GM21528 (cell line): ENCODE measurements at regions not wholly inside any gene's neighbourhood (a gene's known extent, or its start where the extent isn't known, plus 50 kb on each side); places are given as distances from the start of the nearest gene placed in this dataset.
"Not testable (repeated sequence)": the region's sequence is repeated elsewhere in the genome, so short reads cannot be mapped to it uniquely, and the experiment has no call there.

ENCODE experiments used
- ATAC-seq: cut with Tn5 transposase; IDR thresholded peaks from one replicate; pipeline ENCODE4 v1.9.1; 2021; ENCODE audit warnings: mild to moderate bottlenecking, moderate library complexity; ENCODE audit not compliant: unreplicated experiment, low FRiP score

DNA sequence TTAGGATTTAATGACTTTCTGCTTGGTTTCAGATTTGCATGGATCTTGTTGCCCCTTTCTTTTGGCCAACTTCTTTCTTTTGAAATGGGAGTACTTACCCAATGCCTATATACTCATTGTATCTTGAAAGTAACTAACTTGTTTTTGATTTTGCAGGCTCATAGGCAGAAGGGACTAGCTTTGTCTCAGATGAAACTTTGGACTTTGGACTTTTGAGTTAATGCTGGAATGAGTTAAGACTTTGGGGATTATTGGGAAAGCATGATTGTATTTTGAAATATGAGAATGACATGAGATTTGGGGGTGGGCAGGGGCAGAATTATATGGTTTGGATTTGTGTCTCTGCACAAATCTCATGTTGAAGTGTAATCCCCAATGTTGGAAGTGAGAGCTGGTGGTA, 657.1 kb downstream of the TMTC2 start:
- no peak for ATAC-seq

DNA sequence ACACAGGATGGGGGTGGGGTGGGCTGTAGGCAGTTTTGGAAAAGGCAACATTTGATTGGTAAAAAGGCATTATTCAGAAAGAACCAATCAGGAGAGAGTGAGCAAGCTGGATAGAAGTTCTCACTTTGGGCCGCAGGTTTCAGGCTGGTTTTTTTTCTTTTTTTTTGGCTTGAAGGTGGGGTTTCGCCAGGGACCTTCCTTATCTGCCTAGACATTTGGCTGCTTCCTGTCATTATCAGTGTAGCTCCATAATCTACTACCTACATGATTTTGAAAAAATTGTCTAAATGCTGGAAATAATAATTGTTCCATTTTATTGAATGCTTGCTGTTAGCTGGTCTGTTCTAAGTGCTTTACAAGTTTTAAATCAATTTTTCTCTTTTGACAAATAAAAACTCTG, 649.0 kb downstream of the TMTC2 start:
- no peak for ATAC-seq

DNA sequence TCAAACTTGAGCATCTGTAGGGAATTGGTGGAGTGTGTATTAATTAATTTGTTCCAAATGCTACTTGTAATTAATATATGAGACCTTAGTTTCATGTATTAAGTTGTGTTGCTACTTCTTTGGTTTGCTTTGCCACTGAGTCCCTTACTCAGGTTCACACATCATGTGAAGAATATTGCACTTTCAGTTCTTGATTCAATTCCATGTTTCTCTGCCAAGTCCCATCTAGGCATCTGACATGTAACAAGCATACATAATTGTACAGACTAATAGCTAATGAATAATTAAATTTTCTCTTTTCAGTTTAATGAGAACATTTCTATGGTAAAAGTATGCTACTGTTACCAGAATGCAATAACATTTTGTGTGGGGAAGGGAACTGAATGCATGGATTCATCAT, 640.0 kb downstream of the TMTC2 start:
- ATAC-seq = no peak

DNA sequence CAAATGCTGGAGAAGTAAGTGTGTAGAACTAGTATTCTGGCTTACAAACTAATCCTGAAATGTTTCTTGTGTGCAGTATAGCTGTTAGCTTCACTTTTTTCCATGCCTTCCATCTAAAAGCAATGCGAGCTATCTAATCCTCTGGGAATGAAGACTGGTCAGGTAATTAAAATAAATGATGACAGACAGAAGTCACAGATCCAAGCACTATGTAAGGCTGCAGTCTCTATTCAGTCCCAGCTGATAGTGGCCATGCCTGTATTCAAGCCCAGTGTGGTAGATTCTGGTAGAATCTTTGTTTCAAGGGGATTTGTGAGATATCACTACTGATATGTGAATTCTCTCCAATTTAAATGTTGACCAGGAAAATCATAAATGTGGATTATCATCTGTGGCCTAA, 637.2 kb downstream of the TMTC2 start:
- no peak for ATAC-seq

DNA sequence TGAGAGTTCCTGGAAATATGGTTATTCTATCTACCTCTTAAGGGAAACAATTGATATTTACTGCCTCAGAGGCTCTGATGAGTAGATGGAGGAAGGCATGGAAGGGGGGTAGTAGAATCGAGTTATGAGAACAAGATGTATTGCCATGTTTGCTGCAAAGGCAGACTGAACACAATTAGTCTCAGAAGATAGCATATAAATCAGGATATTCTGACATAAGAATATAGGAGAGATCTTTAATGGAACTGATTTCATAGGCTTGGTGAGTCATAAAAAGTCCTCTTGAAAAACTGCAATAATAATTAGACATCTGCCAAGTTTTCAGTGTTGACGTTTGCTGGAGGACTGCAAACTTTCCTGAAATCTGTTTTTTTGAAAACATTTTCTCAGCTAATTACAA, 636.1 kb downstream of the TMTC2 start:
- no peak for ATAC-seq

DNA sequence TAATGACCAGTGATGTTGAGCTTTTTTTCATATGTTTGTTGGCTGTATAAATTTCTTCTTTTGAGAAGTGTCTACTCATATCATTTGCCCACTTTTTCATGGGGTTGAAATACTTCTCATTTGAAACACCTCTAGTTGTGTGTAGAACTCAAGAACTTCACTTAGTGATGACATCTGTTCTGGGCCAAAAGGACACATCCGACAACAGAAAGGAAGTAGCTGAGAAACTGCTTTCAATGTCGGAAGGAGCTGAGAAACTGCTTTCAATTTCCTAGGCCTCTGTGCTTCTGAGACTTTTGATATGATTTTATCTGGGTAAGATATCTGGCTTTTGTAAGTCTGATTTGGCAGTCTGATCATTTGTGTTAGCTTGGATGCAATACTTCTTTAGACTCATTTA, 635.3 kb downstream of the TMTC2 start:
- ATAC-seq = no peak

DNA sequence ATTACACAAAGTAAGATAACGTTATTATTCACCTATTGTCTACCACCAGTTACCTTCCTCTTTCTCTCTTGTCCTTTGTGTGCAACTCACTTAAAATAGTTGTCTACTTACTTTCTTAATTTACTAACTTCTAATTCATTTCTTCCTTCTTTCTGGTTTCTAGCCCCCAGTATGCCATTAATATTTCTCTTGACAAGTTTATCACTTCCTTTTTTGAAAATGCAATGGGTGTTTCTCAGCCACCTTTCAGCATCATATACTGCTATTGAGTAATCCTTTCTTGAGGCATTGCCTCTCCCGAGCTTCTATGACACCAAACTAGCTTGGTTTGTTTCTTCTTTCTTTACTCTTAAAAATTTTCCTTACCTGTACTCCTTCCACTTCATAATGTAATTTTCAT, 633.6 kb downstream of the TMTC2 start:
- ATAC-seq = no peak

DNA sequence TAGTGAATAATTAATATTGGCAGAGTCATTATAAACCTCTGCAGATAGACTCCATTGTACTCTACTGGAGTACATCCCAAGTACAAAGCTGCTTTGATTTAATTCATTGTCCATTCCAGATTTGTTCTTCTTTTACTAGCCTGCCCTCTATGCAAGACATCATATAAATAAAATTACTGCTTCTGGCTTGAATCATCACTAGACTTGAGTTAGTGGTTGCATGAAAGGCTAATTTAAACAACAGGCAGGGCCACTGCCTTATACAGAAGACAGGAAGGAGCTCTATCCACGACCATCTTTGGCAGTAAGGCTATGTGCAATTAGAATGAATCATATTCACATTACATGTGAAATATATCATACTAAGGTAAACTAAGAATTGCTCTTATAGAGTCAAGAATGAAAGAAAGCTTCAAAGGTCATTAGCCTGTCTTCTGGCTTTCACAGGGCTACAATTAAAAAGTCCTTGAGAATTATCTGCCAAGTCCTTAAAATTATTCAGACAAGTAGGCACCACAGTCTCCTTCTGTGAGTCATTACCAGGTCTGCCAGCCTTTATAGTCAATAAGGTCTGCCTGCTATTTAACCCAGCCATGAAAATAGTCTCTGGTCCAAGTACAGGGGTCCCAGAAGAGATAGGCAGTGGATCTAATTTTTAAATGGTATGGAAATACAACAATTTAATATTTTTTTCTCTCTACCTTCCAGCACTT, 631.8 kb downstream of the TMTC2 start:
- ATAC-seq = no peak

DNA sequence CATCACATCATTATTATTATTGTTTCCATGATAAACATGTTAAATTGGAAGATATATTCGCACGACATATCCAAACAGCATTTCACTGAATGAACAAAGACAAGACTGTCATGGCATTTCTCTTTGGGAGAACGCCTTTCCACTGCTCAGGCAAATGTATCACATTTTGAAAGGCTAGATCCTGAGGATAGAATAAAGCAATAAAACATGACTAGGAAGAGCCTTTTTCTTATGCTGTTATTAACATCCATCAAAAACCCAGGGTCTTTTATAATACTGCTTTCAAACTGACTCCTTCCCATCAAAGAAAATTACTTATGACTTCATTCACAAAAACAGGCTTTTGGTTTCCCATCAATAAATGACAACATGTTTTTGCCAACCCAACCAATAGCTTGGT, 630.9 kb downstream of the TMTC2 start:
- ATAC-seq = no peak

DNA sequence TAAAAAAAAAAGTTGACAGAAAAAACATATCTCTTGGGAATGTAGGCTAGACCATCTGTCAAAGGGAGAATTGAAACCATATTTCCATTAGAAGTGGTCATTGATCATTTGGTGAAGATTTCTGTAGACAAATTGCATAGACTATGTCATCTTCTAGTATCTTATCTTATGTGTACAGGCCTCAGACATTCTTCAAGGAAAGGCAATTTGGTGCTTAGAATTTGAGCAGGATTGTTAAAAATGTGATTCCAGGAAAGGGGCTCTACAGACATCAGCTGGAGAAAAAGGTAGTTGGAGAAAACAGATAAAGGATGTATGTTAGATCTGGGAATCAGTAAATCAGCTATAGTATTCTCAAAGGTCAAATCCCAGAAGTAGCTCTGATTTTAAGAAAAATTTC, 627.1 kb downstream of the TMTC2 start:
- no peak for ATAC-seq

DNA sequence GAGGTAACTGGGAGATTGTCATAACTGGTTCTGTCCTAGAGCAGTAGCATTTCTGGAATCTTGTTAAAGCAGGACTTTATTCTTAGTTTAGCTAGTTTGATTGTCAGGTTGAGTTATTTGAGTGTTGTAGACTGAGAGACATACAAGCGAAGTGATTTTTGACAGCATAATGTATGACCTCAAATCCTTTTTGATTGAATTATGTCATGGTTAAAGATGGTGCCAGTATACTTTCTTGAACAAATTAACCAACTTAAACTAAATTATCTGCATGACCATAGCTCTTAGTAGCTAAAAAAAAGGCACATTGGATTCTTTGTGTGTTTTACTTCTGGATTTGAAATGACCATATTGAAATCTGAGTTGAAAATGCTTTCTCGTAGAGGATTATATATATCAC, 626.6 kb downstream of the TMTC2 start:
- no peak for ATAC-seq

DNA sequence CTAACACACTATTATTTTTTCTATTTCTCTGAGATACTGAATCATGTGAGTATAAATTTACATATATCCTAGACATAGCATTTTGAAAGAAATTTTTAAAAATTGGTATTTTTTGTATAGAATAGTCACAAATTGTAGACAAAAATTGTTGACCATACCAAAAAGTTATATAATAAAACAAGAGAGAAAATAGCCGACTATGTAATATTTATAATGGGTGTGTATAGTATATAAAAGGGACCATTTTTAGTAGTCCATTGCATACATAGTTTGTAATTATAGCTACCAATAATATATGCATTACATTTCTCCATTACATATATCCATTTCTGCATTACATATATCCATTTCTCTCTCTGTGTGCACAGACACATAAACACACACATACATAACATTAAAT, 590.2 kb downstream of the TMTC2 start:
- ATAC-seq = no peak

DNA sequence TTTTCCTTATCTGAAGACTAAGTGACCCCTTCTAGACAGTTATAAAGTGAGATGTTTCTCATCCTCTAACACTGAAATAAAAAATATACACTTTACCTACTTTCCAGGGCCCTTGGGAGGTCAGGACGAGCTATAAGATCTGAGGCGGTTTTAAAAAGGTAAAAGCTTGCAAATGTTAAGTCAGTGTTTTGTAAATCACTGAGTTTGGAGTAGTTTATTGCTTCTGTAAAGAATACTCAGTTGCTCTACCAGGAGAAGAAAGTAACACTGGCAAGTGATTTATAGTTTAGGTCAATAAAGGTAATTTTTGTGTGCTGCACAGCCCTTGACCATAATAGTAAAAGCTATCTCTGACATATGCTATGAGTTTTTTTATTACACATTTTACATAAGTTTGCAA, 584.5 kb downstream of the TMTC2 start:
- ATAC-seq = no peak

DNA sequence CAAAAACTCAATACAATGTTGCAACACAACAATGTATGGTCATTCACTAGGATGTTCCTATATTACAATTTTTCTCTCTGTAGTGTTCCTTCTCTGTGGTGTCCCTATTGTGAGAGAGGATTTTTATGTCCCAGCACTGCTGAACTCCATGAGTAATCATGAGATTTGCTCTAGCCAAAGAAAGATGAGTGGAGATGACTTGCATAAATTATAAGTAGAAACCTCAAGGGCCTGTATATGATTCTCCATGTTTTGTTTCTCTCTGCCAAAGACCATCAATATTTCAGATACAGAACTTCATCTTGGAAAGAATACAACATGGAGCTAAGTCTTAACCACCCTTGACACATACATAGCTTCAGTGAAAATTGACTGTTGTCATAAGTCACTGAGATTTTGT, 579.1 kb downstream of the TMTC2 start:
- ATAC-seq = no peak

DNA sequence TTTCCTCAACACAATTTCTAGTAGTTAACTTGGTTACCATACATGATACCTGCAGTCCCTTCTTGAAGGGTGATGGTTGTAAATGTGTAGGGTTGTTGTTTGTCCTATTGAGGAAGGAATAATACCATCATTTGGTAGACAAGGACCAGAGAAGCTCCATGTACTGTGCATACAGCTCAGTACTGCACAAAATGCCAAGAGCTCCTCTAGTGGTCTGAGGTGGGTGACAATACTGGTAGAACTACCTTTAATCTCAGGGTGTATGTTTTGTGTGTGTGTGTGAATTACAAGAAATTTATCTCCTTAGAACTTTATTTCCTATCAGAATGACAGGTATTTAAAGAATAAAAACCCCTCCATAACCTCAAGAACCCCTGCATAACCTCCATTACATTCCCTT, 575.3 kb downstream of the TMTC2 start:
- ATAC-seq = no peak

DNA sequence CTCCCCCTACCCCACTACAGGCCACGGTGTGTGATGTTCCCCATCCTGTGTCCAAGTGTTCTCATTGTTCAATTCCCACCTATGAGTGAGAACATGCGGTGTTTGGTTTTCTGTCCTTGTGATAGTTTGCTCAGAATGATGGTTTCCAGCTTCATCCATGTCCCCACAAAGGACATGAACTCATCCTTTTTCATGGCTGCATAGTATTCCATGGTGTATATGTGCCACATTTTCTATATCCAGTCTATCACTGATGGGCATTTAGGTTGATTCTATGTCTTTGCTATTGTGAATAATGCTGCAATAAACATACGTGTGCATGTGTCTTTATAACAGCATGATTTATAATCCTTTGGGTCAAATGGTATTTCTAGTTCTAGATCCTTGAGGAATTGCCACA, 573.4 kb downstream of the TMTC2 start:
- ATAC-seq = not testable (repeated sequence)

DNA sequence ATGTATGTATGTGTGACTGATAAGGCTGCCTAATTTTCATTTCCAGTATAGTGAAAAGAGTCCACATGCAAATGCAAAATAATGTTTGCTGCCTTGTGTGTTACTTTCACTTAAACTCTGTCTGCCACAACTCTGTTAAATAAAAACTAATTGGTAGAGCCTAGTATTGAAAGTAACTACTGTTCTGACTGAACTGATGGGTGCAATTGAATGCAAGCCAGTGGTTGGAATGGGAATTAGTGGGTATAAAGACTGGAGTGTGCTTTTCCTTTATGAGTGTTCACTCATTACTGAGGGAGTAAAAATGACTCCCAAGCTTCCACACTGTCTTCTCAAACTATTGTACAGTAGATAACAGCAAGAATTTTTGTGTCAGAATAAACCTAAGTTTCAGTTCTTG, 571.0 kb downstream of the TMTC2 start:
- ATAC-seq = no peak

DNA sequence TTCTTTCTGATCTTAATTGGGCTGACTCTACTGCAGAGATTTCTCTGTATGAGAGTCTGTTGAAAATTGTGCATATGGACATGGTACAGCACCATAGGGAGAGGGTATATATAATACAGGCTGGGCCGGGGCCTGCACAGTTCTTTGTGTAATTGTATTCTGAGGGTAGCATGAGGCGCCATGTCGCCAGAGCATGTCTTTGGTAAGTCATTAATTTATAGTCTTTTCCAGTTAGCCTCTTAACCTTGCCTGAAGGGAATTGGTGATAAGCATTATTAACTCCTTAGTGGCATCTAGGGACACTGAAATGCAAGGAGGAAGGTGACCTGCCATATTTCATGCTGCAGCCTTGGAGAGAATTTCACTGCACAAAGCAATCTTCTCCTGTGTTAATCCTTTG, 569.9 kb downstream of the TMTC2 start:
- ATAC-seq = no peak

DNA sequence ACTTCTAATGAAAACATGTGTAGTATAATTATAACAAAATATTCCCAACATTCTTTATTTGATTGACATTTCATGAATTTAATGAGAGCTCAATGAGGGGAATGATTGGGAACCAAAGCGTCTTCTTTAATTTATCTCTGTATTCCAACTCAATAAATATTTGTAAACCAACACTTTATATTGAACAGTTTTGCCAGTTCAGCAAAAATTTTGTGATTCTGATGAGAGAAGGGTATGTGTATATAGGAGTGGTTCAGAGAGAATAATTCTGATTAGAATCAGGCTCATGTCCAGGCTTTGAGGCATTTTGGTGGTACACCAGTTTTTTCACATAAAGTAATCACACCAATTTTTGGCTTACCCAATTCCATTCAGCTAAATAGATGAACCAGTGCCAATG, 564.2 kb downstream of the TMTC2 start:
- no peak for ATAC-seq

DNA sequence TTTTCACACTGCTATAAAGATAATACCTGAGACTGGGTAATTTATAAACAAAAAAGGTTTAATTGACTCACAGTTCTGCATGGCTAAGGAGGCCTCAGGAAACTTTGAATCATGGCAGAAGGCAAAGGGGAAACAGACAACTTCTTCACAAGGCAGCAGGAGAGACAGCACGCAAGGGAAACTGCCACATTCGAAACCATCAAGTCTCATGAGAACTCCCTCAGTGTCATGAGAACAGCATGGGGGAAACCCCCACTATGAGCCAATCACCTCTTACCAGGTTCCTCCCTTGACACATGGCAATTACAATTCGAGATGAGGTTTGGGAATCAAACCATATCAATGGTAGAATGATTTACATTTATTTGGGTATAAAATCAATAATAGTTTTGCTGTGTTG, 558.5 kb downstream of the TMTC2 start:
- ATAC-seq = no peak

DNA sequence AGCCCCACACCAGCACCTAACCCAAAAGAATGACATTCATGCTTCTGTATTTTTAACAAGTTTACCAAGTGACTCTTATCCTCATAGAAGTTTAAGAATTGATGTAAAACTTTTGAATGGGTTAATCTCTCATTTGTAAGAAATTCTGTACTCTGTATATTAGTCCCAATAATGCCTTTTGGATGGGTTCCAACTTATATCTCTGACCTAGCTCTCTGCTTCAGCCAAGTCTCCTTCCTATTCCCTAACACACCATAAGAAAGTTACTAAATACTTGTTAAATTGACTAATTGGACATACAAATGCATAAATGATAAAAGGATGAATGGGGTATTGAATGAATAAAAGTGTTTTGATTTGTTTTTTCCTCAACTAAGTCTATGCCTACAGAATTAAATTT, 557.3 kb downstream of the TMTC2 start:
- ATAC-seq = no peak

DNA sequence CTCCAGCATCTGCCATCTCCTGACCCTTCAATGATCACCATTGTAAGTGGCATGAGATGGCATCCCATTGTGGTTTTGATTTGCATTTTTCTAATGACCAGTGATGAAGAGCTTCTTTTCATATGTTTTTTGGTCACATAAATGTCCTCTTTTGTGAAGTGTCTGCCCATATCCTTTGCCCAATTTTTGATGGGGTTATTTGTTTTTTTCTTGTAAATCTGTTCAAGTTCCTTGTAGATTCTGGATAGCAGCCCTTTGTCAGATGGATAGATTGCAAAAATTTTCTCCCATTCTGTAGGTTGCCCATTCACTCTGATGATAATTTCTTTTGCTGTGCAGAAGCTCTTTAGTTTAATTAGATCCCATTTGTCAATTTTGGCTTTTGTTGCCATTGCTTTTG, 547.3 kb downstream of the TMTC2 start:
- ATAC-seq = not testable (repeated sequence)

DNA sequence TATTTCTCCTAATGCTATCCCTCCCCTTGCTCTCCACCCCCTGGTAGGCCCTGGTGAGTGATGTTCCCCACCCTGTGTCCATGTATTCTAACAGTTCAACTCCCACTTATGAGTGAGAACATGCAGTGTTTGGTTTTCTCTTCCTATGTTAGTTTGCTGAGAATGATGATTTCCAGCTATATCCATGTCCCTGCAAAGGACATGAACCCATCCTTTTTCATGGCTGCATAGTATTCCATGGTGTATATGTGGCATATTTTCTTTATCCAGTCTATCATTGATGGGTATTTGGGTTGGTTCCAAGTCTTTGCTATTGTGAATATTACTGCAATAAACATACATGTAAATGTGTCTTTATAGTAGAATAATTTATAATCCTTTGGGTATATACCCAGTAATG, 540.3 kb downstream of the TMTC2 start:
- ATAC-seq = not testable (repeated sequence)
